Fibroblast of pulmonary artery (primary cell): ENCODE measurements at regions not wholly inside any gene's neighbourhood (a gene's known extent, or its start where the extent isn't known, plus 50 kb on each side); places are given as distances from the start of the nearest gene placed in this dataset.
A peak's percentile ranks its signal among the peaks of the same experiment; 100 is the strongest.

ENCODE experiments used
- DNase-seq: peaks from one replicate; pipeline ENCODE4 v3.0.0-alpha.2; 2010; ENCODE audit warnings: low read depth
- H3K4me3 ChIP-seq: replicated peaks from 2 replicates; pipeline ENCODE4 v1.5.1; 2011; ENCODE audit warnings: low read depth, mild to moderate bottlenecking, control low read depth, low read length, moderate library complexity
- CTCF ChIP-seq: IDR thresholded peaks from 2 replicates; pipeline ENCODE4 v1.5.1; 2011; ENCODE audit warnings: mild to moderate bottlenecking, control low read depth, low read length, inconsistent platforms; ENCODE audit errors: missing control alignments

- no peak overlapping the region for H3K4me3 ChIP-seq
- TF ChIP-seq CTCF = no peak
- DNase-seq = no peak
Observed at GRCh38 chrX:9189286-9189685, 155.4 kb upstream of the FAM9B start.

GRCh38 chrX:9191392-9191791, 157.5 kb upstream of the FAM9B start:
- no peak for TF ChIP-seq CTCF
- no peak overlapping the region for H3K4me3 ChIP-seq
- no peak for DNase-seq

GRCh38 chrX:9195199-9195880, 161.4 kb upstream of the FAM9B start:
- no peak for DNase-seq
- TF ChIP-seq CTCF = no peak
- no peak overlapping the region for H3K4me3 ChIP-seq

GRCh38 chrX:9196961-9197640, 163.2 kb upstream of the FAM9B start:
- peak; percentile 18 for DNase-seq
- no peak overlapping the region for H3K4me3 ChIP-seq
- no peak for TF ChIP-seq CTCF

- TF ChIP-seq CTCF = no peak
- H3K4me3 ChIP-seq = no peak overlapping the region
- DNase-seq = no peak
Observed at GRCh38 chrX:9204560-9204959, 170.6 kb upstream of the FAM9B start.

- no peak for TF ChIP-seq CTCF
- H3K4me3 ChIP-seq = no peak overlapping the region
- no peak for DNase-seq
Observed at GRCh38 chrX:9205599-9206223, 171.8 kb upstream of the FAM9B start.
